ENCODE measurements at regions not wholly inside any gene's neighbourhood (a gene's known extent, or its start where the extent isn't known, plus 50 kb on each side); places are given as distances from the start of the nearest gene placed in this dataset.
"Not testable (repeated sequence)": the region's sequence is repeated elsewhere in the genome, so short reads cannot be mapped to it uniquely, and the experiment has no call there.

GRCh38 chrX:65879977-65880799 is 159.7 kb downstream of the VSIG4 start:
- no peak for DNase-seq (ENCODE audit: low spot score)

GRCh38 chrX:65878456-65878855 is 161.4 kb downstream of the VSIG4 start:
- no peak for DNase-seq (ENCODE audit: low spot score)

GRCh38 chrX:65877953-65878352 is 161.9 kb downstream of the VSIG4 start:
- no peak for DNase-seq (ENCODE audit: low spot score)

- not testable (repeated sequence) for DNase-seq (ENCODE audit: low spot score)
Observed at GRCh38 chrX:65875614-65876013, 164.3 kb downstream of the VSIG4 start.

- no peak for DNase-seq (ENCODE audit: low spot score)
Observed at GRCh38 chrX:65874765-65875164, 165.1 kb downstream of the VSIG4 start.

- DNase-seq (ENCODE audit: low spot score): no peak
Observed at GRCh38 chrX:65874110-65874509, 165.8 kb downstream of the VSIG4 start.

GRCh38 chrX:65873385-65873784 is 166.5 kb downstream of the VSIG4 start:
- no peak for DNase-seq (ENCODE audit: low spot score)

GRCh38 chrX:65871671-65872311 is 168.1 kb downstream of the VSIG4 start:
- no peak for DNase-seq (ENCODE audit: low spot score)

- not testable (repeated sequence) for DNase-seq (ENCODE audit: low spot score)
Observed at GRCh38 chrX:65870544-65870943, 169.3 kb downstream of the VSIG4 start.

GRCh38 chrX:65866773-65867172 is 173.1 kb downstream of the VSIG4 start:
- DNase-seq (ENCODE audit: low spot score): no peak

- DNase-seq (ENCODE audit: low spot score): peak; percentile 48
Observed at GRCh38 chrX:65866146-65866545, 173.7 kb downstream of the VSIG4 start.

- DNase-seq (ENCODE audit: low spot score): no peak
Observed at GRCh38 chrX:65862638-65863037, 177.2 kb downstream of the VSIG4 start.

GRCh38 chrX:65859299-65859698 is 180.6 kb downstream of the VSIG4 start:
- no peak for DNase-seq (ENCODE audit: low spot score)

- not testable (repeated sequence) for DNase-seq (ENCODE audit: low spot score)
Observed at GRCh38 chrX:65854437-65854836, 185.4 kb downstream of the VSIG4 start.

- DNase-seq (ENCODE audit: low spot score): not testable (repeated sequence)
Observed at GRCh38 chrX:65851306-65851705, 183.9 kb downstream of the MSN start.

- DNase-seq (ENCODE audit: low spot score): not testable (repeated sequence)
Observed at GRCh38 chrX:65850821-65851220, 183.4 kb downstream of the MSN start.

- no peak for DNase-seq (ENCODE audit: low spot score)
Observed at GRCh38 chrX:65846974-65847373, 179.5 kb downstream of the MSN start.

GRCh38 chrX:65841263-65841662 is 173.8 kb downstream of the MSN start:
- no peak for DNase-seq (ENCODE audit: low spot score)

GRCh38 chrX:65838674-65839073 is 171.2 kb downstream of the MSN start:
- no peak for DNase-seq (ENCODE audit: low spot score)

- DNase-seq (ENCODE audit: low spot score): no peak
Observed at GRCh38 chrX:65837875-65838549, 170.6 kb downstream of the MSN start.

- no peak for DNase-seq (ENCODE audit: low spot score)
Observed at GRCh38 chrX:65831268-65831667, 163.8 kb downstream of the MSN start.

GRCh38 chrX:65828599-65828998 is 161.1 kb downstream of the MSN start:
- no peak for DNase-seq (ENCODE audit: low spot score)

- not testable (repeated sequence) for DNase-seq (ENCODE audit: low spot score)
Observed at GRCh38 chrX:65825226-65825625, 157.8 kb downstream of the MSN start.
